GM21360 (cell line): ENCODE measurements at regions not wholly inside any gene's neighbourhood (a gene's known extent, or its start where the extent isn't known, plus 50 kb on each side); places are given as distances from the start of the nearest gene placed in this dataset.
"Not testable (repeated sequence)": the region's sequence is repeated elsewhere in the genome, so short reads cannot be mapped to it uniquely, and the experiment has no call there.

Source experiments
- ATAC-seq: cut with Tn5 transposase; IDR thresholded peaks from one replicate; pipeline ENCODE4 v1.9.1; 2021; ENCODE audit warnings: mild to moderate bottlenecking, moderate library complexity; ENCODE audit not compliant: unreplicated experiment

- ATAC-seq = no peak
Observed at GRCh38 chr20:5393218-5393870, 76.6 kb upstream of the PROKR2 start.

- no peak for ATAC-seq
Observed at GRCh38 chr20:5390720-5391119, 74.0 kb upstream of the PROKR2 start.

GRCh38 chr20:5386846-5387245 is 70.1 kb upstream of the PROKR2 start:
- not testable (repeated sequence) for ATAC-seq

GRCh38 chr20:5381527-5381926 is 64.8 kb upstream of the PROKR2 start:
- not testable (repeated sequence) for ATAC-seq

- ATAC-seq = no peak
Observed at GRCh38 chr20:5377484-5377883, 60.7 kb upstream of the PROKR2 start.

- ATAC-seq = no peak
Observed at GRCh38 chr20:5376228-5376627, 59.5 kb upstream of the PROKR2 start.

GRCh38 chr20:5374171-5374570 is 57.4 kb upstream of the PROKR2 start:
- ATAC-seq = no peak

- ATAC-seq = no peak
Observed at GRCh38 chr20:5372371-5372770, 55.6 kb upstream of the PROKR2 start.

- ATAC-seq = no peak
Observed at GRCh38 chr20:5369629-5370028, 52.9 kb upstream of the PROKR2 start.
